GM13977 (cell line): ENCODE measurements at regions not wholly inside any gene's neighbourhood (a gene's known extent, or its start where the extent isn't known, plus 50 kb on each side); places are given as distances from the start of the nearest gene placed in this dataset.
"Not testable (repeated sequence)": the region's sequence is repeated elsewhere in the genome, so short reads cannot be mapped to it uniquely, and the experiment has no call there.

Experiments
- DNase-seq: peaks from one replicate; pipeline ENCODE4 v3.0.0; 2012; ENCODE audit warnings: low spot score
- in situ Hi-C: fragments of 300-500 bp; cut with MboI; formaldehyde crosslinking; loops from one replicate; pipeline ENCODE4 v1.12.0; 2022; ENCODE audit warnings: low sequenced_read_pairs, low pct_unique_long_range_greater_than_20kb, mixed read lengths, inconsistent platforms; ENCODE audit not compliant: unreplicated experiment
- TF ChIP-seq, protein P1 (sequence below): IDR thresholded peaks from 2 replicates; pipeline ENCODE4 v1.5.1; 2012; ENCODE audit warnings: mild to moderate bottlenecking, control low read depth; ENCODE audit not compliant: insufficient read depth; ENCODE audit errors: extremely low read depth, missing control alignments

DNA sequence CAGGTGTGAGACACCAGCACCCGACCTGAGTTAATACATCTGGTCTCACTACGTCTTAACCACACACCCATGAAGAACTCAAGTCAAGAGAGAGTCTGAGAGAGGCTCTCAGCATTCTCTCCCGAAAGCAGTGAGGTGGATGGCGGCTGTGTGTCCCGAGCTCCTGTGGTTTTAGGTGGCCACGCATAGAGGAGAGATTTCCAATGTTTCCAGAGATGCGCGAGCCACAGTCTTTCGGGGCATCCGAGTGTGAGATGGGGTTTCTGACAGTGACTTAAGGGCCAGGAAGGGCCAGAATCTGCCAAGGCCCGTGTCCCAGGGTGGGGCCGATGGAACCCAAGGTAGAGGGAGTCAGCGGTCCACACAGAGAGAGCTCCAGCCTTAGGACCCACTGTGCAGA, 97.5 kb upstream of the ANKRD30BL start:
- in situ Hi-C loops = not testable (repeated sequence)
- DNase-seq = peak; percentile 0

DNA sequence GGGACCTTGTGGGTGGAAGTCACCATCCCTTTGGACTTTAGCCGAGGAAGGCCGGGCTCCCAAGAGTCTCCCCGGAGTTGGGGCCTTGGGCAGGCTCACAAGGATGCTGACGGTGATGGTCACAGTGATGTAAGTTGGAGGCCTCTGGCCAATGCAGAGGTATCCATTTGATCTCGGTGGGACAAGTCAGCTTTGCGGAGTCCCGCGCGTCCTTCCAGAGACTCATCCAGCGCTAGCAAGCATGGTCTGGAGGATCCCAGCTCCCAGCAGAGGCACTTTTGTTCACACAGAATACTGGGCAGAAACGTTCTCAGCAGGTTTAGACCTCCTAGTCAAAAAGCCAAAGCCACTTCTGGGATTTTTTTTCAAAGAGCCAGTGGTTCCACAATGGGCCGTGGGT, 103.8 kb upstream of the ANKRD30BL start:
- in situ Hi-C loops, DNase-seq: not testable (repeated sequence)

DNA sequence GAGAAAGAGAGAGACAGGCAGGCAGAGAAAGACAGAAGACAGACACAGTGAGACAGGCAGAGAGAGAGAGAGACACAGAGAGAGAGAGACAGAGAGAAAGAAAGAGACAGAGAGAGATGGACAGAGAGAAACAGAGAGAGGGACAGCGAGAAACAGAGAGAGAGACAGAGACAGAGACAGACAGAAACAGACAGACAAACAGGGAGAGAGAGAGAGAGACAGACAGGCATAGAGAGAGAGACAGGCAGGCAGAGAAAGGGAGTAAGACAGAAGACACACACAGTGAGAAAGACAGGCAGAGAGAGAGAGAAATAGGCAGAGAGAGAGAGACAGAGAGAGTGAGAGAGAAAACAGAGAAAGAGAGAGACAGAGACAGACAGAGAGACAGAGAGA, 105.3 kb upstream of the ANKRD30BL start:
- no peak for DNase-seq
- TF ChIP-seq, protein P1, sequence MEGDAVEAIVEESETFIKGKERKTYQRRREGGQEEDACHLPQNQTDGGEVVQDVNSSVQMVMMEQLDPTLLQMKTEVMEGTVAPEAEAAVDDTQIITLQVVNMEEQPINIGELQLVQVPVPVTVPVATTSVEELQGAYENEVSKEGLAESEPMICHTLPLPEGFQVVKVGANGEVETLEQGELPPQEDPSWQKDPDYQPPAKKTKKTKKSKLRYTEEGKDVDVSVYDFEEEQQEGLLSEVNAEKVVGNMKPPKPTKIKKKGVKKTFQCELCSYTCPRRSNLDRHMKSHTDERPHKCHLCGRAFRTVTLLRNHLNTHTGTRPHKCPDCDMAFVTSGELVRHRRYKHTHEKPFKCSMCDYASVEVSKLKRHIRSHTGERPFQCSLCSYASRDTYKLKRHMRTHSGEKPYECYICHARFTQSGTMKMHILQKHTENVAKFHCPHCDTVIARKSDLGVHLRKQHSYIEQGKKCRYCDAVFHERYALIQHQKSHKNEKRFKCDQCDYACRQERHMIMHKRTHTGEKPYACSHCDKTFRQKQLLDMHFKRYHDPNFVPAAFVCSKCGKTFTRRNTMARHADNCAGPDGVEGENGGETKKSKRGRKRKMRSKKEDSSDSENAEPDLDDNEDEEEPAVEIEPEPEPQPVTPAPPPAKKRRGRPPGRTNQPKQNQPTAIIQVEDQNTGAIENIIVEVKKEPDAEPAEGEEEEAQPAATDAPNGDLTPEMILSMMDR = no peak
- in situ Hi-C loops = no loop called here

DNA sequence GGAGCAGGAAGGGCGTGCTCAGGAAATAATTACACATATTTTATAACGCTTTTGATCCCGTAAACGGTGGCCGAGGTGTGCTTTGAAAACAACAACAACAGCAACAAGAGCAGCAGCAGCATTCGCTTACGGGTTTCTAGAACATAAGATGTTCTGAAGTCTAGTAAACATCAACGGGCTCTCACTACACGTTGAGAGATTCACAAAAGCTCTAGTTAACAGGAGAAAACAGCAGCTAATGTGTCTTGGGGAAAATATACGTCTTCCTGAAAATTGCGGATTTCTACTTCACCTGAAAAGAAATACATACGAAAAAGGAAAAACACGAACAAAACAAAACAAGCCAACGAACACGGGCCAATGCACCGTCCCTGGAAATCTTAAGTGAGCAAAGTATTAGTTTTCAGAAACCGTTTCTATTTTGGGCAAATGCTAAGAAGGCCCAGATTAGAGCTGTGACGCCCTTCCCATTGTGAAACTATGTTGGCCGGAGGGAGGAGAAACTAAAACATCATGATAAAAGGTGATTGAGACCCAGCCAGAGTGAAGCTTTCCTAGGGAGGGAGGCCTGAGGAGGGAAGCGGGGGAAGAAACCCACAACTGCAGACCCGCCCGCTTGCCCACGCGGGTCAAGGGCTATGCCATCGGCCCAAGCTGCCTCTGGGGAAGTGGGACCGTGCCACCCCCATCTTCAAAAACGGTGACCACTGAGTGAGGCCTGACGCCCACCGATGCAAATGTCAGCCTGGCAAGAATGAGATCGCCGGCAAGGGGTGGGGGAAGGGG, 105.9 kb upstream of the ANKRD30BL start:
- DNase-seq, in situ Hi-C loops: not testable (repeated sequence)

GRCh38 chr2:132268284-132268976, 106.7 kb upstream of the ANKRD30BL start:
- TF ChIP-seq, protein P1 = peak; percentile 54
- DNase-seq, in situ Hi-C loops: not testable (repeated sequence)

DNA sequence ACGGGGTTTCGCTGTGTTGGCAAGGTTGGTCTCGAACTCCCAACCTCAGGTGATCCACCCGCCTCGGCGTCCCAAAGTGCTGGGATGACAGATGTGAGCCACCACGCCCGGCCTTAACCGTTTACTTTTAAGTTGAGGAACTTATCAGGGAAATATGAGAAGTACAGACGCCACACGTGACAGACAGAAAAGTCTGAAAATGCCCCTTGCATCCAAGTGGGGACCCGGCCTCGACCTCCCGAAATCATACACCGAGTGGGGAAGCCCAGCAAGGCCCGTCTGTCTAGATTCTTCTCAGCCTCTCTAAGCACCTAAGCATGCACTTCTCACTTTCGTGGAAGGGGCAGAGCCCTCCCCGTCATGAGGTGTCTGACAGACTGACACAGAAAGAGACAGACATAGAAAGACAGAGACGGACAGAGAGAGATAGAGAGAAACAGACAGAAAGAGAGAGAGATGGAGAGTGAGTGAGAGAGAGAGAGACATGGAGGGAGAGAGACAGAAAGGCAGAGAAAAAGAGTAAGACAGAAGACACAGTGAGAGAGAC, 107.3 kb upstream of the ANKRD30BL start:
- TF ChIP-seq, protein P1 = no peak
- in situ Hi-C loops = no loop called here
- DNase-seq = no peak

DNA sequence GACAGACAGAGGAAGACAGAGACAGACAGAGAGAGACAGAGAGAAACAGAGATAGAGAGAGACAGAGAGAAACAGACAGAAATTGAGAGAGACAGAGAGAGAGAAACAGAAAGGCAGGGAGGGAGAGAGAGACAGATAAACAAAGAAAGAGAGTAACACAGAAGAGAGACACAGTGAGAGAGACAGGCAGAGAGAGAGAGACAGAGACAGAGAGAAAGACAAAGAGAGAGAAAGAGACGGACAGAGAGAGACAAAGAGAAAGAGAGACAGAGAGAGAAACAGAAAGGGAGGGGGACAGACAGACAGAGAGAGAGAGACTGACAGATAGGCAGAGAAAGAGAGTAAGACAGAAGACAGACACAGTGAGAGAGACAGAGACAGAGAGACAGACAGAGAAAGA, 108.5 kb upstream of the ANKRD30BL start:
- in situ Hi-C loops = no loop called here
- no peak for DNase-seq
- TF ChIP-seq, protein P1 = no peak

DNA sequence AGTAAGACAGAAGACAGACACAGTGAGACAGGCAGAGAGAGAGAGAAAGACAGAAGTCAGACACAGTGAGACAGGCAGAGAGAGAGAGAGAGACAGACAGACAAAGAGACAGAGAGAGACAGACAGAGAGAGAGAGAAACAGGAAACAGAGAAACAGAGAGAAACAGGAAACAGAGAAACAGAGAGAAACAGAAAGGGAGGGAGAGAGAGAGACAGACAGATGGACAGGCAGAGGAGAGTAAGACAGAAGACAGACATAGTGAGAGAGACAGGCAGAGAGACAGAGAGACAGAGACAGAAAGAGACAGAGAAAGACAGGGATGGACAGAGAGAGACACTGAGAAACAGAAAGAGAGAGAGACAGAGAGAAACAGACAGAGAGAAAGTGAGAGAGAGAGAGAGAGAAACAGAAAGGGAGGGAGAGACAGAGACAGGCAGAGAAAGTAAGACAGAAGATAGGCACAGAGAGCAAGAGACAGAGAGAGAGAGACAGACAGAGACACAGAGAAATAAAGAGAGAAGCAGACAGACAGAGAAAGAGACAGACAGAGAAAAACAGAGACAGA, 109.3 kb upstream of the ANKRD30BL start:
- in situ Hi-C loops = no loop called here
- TF ChIP-seq, protein P1 = no peak
- DNase-seq = no peak

DNA sequence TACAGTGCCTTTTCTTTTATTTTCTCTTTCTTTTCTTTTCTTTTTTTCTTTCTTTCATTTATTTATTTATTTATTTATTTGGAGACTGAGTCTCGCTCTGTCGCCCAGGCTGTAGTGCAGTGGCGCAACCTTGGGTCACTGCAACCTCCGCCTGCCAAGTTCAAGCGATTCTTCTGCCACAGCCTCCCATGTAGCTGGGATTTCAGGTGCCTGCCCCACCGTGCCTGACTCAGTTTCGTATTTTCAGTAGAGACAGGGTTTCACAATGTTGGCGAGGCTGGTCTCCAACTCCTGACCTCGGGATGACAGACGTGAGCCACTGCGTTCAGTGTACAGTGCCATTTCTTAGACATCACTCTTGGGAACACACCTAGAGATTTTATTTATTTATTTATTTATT, 110.0 kb upstream of the ANKRD30BL start:
- DNase-seq, in situ Hi-C loops: not testable (repeated sequence)
